ENCODE measurements at regions not wholly inside any gene's neighbourhood (a gene's known extent, or its start where the extent isn't known, plus 50 kb on each side); places are given as distances from the start of the nearest gene placed in this dataset.

DNA sequence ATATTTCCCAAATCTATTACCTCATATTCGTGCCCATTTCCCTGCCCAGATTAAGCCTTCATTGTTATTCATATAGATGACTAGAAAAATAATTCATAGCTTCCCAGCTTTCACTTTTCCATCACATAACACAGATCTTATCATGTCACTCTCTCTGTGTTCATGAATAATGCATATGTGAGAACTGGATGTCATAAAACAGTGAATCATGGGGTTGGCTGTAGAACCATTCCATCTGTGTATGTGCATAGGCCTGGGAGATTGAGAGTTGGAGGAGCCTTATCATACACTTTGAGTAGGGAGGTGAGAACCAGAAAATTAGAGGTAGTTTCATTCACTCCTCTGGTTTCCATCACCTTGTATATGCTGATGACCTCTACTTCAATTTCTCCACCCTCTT lies 73.9 kb upstream of the RANBP6 start:
- ATAC-seq (ENCODE audit: insufficient read depth, low read depth), result no peak
- Histone ChIP-seq H3K27me3 (ENCODE audit: insufficient read depth, low read length, poor library complexity) (no peaks in the 10 kb centered on the region), H3K4me2 (ENCODE audit: insufficient read depth, low read length) (no peak overlapping the region)

DNA sequence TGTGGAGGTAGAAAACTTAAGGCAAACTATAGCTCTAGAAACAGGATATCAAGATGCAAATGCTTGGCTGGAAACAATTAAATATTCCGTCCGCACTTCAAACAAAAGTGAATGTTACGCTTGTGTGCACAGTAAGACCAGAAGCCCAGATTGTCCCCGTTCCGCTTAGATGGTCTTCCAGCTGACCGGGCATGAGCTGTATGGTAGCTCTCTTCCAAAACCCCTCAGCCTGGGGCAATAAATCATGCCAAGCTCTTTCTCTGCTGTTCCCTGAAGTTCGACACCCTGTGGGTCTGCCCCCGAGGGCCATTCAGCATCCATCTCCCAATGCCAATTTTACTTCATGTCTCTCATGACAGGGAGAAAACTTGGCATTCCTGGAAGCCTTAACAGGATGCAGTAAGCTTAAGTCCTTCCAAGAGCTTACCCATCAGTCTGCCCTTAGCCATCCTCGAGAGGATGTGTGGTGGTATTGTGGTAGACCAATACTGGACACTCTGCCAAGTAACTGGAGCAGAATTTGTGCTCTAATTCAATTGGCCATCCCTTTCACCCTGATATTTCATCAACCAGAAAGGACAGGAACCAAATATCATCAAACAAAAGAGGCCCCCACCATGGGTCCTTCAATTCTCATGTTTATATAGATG lies 70.7 kb upstream of the RANBP6 start:
- Histone ChIP-seq H3K4me1 (ENCODE audit: insufficient read depth, low read length) (no peaks in the 10 kb centered on the region), H3K4me3 (ENCODE audit: low read depth in 1 of 2, low read length in 2 of 2) (no peak overlapping the region), H3K9me3 (ENCODE audit: insufficient read depth, low read length, severe bottlenecking) (no peaks in the 10 kb centered on the region), H3K4me2 (ENCODE audit: insufficient read depth, low read length) (no peak overlapping the region), H4K20me1 (ENCODE audit: insufficient read depth, low read length) (no peaks in the 10 kb centered on the region), H3K9ac (ENCODE audit: low read depth, low read length) (no peak overlapping the region), H3K27ac (ENCODE audit: low read length) (no peak overlapping the region), H3K36me3 (ENCODE audit: insufficient read depth, low read length) (no peaks in the 10 kb centered on the region), H2AFZ (ENCODE audit: low read depth, low read length) (no peak overlapping the region), H3K79me2 (ENCODE audit: insufficient read depth, low read length) (no peaks in the 10 kb centered on the region), H3K27me3 (ENCODE audit: insufficient read depth, low read length, poor library complexity) (no peaks in the 10 kb centered on the region)
- TF ChIP-seq, protein P1, sequence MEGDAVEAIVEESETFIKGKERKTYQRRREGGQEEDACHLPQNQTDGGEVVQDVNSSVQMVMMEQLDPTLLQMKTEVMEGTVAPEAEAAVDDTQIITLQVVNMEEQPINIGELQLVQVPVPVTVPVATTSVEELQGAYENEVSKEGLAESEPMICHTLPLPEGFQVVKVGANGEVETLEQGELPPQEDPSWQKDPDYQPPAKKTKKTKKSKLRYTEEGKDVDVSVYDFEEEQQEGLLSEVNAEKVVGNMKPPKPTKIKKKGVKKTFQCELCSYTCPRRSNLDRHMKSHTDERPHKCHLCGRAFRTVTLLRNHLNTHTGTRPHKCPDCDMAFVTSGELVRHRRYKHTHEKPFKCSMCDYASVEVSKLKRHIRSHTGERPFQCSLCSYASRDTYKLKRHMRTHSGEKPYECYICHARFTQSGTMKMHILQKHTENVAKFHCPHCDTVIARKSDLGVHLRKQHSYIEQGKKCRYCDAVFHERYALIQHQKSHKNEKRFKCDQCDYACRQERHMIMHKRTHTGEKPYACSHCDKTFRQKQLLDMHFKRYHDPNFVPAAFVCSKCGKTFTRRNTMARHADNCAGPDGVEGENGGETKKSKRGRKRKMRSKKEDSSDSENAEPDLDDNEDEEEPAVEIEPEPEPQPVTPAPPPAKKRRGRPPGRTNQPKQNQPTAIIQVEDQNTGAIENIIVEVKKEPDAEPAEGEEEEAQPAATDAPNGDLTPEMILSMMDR (IDR thresholded peaks at IDR 0.05; ENCODE audit: borderline replicate concordance, extremely low read depth, low read length, poor library complexity, severe bottlenecking), result no peak
- no peak for TF ChIP-seq EZH2 (IDR thresholded peaks at IDR 0.05; ENCODE audit: borderline replicate concordance, low read depth, low read length, severe bottlenecking)
- DNase-seq (no peak), ATAC-seq (ENCODE audit: insufficient read depth, low read depth) (no peak)

More for the DNA sequence above, 73.9 kb upstream of the RANBP6 start:
- no peaks in the 10 kb centered on the region for H3K9me3 ChIP-seq (ENCODE audit: insufficient read depth, low read length, severe bottlenecking)
- H3K9ac ChIP-seq (ENCODE audit: low read depth, low read length), result no peak overlapping the region
- no peak overlapping the region for H3K27ac ChIP-seq (ENCODE audit: low read length)
- no peak overlapping the region for H2AFZ ChIP-seq (ENCODE audit: low read depth, low read length)
- no peaks in the 10 kb centered on the region for H3K36me3 ChIP-seq (ENCODE audit: insufficient read depth, low read length)
- no peak for DNase-seq
- no peaks in the 10 kb centered on the region for H4K20me1 ChIP-seq (ENCODE audit: insufficient read depth, low read length)
- no peak overlapping the region for H3K4me3 ChIP-seq (ENCODE audit: low read depth in 1 of 2, low read length in 2 of 2)
- no peaks in the 10 kb centered on the region for H3K4me1 ChIP-seq (ENCODE audit: insufficient read depth, low read length)
- no peaks in the 10 kb centered on the region for H3K79me2 ChIP-seq (ENCODE audit: insufficient read depth, low read length)
- TF ChIP-seq EZH2 (IDR thresholded peaks at IDR 0.05; ENCODE audit: borderline replicate concordance, low read depth, low read length, severe bottlenecking), result no peak
- TF ChIP-seq, protein P1 (IDR thresholded peaks at IDR 0.05; ENCODE audit: borderline replicate concordance, extremely low read depth, low read length, poor library complexity, severe bottlenecking), result no peak

DNA sequence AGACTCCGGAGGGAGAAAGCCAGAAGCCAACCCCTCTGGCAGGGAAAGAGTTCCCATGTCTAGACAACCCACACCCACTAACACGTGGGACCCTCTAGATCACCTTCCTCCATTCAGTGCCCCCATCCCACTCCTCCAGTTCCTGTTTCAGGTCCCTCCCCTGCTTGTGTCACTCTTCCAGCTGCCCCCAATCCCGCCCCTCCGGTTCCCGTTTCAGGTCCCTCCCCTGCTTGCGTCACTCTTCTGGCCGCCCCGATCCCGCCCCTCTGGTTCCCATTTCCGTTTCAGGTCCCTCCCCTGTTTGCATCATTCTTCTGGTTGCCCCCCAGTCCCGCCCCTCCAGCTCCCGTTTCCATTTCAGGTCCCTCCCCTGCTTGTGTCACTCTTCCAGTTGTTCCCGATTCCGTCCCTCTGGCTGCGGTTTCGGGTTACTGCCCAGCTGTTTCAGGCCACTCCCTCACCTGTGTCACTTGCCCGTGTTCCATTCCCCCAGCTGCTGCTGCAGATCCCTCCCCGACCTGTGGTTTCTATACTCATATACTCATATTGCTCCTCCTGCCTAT lies 64.8 kb upstream of the RANBP6 start:
- no peaks in the 10 kb centered on the region for H3K36me3 ChIP-seq (ENCODE audit: insufficient read depth, low read length)
- H3K9me3 ChIP-seq (ENCODE audit: insufficient read depth, low read length, severe bottlenecking), result no peaks in the 10 kb centered on the region
- no peak for TF ChIP-seq EZH2 (IDR thresholded peaks at IDR 0.05; ENCODE audit: borderline replicate concordance, low read depth, low read length, severe bottlenecking)
- TF ChIP-seq, protein P1 (IDR thresholded peaks at IDR 0.05; ENCODE audit: borderline replicate concordance, extremely low read depth, low read length, poor library complexity, severe bottlenecking), result no peak
- no peaks in the 10 kb centered on the region for H3K79me2 ChIP-seq (ENCODE audit: insufficient read depth, low read length)
- no peak overlapping the region for H3K9ac ChIP-seq (ENCODE audit: low read depth, low read length)
- no peaks in the 10 kb centered on the region for H3K27me3 ChIP-seq (ENCODE audit: insufficient read depth, low read length, poor library complexity)
- no peak overlapping the region for H3K4me2 ChIP-seq (ENCODE audit: insufficient read depth, low read length)
- no peak overlapping the region for H3K27ac ChIP-seq (ENCODE audit: low read length)
- no peaks in the 10 kb centered on the region for H4K20me1 ChIP-seq (ENCODE audit: insufficient read depth, low read length)
- peak; percentile 13 for DNase-seq
- H2AFZ ChIP-seq (ENCODE audit: low read depth, low read length), result no peak overlapping the region
- H3K4me3 ChIP-seq (ENCODE audit: low read depth in 1 of 2, low read length in 2 of 2), result no peak overlapping the region
- no peak for ATAC-seq (ENCODE audit: insufficient read depth, low read depth)
- no peaks in the 10 kb centered on the region for H3K4me1 ChIP-seq (ENCODE audit: insufficient read depth, low read length)
